ENCODE measurements at regions not wholly inside any gene's neighbourhood (a gene's known extent, or its start where the extent isn't known, plus 50 kb on each side); places are given as distances from the start of the nearest gene placed in this dataset.

DNA sequence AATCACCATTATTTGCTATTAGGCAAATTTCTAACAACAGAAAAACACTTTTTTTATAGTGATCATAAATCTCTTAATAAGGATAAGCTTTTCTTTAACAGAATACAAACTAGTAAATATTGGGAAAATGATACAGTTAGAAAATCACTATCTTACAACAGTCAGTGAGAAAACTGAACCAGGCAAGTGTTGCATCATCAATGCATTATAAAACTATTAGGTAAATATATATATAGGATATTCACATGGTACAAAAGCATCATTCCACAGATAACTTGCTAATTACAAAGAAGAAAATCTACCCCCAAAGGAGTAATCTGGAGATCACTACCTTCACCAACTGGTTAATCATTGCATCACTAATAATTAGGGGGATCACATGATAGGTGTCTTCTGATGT, 652.1 kb downstream of the HACE1 start:
- DNase-seq (ENCODE audit: low spot score): no peak

DNA sequence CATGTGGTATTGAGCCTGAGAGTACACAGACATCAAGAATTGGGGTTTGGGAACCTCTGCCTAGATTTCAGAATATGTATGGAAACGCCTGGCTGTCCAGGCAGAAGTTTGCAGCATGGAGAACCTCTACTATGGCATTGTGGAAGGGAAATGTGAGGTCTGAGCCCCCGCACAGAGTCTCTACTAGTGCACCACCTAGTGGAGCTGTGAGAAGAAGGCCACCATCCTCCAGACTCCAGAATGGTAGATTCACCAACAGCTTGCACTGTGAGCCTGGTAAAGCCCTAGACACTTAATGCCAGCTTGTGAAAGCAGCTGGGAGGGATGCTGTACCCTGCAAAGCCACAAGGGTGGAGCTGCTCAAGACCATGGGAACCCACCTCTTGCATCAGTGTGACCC, 658.2 kb downstream of the HACE1 start:
- no peak for DNase-seq (ENCODE audit: low spot score)

DNA sequence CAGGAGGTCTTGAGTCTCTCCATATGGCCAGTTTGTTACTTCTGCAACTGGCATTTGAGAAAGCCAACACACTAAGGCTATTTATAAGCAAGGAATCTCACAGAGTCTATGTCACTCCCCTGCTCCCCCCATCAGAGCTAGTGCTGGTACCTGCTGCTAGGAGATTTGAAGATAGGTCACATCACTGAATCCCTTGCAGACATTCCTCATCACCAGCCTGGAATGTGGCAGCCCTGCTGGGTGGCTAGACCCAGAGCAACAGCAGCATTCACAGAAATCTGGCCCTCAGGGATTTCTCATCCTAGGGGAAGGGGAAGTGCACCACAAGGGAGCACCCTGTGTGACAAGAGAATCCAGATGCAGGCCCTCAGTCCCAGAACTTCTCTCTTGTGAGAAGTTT, 672.1 kb downstream of the HACE1 start:
- DNase-seq (ENCODE audit: low spot score): no peak

DNA sequence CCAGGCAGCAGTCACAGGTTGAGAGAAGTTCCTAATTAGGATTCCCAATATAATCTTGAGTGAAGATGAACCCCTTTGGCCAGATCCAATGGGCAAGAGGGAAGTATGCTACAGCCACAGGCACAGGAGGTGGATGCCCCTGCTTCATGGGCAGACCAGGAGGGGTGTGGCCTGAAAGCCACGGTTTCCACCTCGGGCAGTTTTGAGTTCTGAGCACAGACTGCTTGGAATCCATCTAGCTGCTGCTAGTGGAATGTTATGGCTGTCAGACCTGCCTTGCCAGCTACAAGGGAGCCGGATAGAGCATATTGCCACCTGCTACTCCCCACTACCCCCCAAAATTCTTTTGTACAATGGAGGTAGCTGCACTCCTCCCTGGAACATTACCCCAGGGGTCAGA, 672.9 kb downstream of the HACE1 start:
- no peak for DNase-seq (ENCODE audit: low spot score)

GRCh38 chr6:104183816-104184435, 675.8 kb downstream of the HACE1 start:
- DNase-seq (ENCODE audit: low spot score): peak; percentile 39

DNA sequence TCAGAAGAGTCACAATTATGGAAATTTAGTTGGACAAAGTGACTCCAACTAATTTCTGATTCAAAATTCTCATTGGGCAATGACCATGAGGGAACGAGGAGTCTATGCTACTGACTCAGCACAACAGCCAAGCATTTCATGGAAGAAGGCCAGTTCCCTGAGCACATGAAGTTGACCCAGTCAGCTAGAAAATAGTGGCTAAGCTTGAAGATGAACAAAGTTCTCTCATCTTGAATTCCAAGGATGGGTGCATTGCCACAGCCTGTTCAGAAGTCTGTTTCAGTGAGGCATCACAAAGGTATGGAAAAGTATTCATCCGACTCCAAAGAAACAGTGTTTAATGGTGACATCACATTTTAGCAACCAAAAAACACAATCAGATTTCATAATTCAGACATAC, 676.9 kb downstream of the HACE1 start:
- peak; percentile 33 for DNase-seq (ENCODE audit: low spot score)

- no peak for DNase-seq (ENCODE audit: low spot score)
Observed at GRCh38 chr6:104173668-104174067, 686.1 kb downstream of the HACE1 start.

DNA sequence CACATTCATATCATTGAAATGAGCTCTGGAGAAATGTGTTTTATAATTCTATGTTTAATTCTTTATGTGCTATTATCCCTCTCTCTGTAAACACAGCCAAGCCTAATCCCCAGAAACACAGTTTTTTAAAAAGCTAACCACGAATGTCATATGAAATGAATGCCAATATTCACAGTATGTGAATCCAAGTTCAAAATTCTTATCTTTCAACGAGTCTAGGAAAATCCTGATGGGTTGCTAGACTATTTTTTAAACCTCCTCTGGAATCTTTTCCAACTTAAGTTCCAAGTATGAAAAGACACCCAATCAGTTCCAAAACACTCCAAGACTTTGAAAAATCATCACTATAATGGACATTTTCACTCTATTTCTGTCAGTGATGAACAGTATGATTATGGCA, 689.3 kb downstream of the HACE1 start:
- DNase-seq (ENCODE audit: low spot score): no peak

DNA sequence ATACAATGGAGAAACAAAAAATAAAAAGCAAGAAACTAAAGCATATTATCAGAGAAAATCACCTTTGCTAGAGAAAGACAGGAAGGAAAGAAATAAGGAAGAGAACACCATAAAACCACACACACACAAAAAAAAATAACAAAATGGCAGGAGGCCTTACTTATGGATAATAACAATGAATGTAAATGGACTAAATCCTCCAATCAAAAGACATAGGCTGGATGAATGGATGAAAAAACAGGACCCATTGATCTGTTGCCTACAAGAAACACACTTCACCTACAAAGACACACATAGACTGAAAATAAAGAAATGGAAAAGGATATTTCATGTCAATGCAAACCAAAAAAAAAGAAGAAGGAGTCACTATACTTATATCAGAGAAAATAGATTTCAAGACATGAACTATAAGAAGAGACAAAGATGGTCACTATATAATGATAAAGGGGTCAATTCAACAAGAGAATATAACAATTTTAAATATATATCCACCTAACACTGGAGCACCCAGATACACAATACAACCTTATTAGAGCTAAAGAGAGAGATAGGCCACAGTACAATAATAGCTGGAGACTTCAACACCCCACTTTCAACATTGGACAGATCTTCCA, 693.6 kb downstream of the HACE1 start:
- DNase-seq (ENCODE audit: low spot score): no peak

DNA sequence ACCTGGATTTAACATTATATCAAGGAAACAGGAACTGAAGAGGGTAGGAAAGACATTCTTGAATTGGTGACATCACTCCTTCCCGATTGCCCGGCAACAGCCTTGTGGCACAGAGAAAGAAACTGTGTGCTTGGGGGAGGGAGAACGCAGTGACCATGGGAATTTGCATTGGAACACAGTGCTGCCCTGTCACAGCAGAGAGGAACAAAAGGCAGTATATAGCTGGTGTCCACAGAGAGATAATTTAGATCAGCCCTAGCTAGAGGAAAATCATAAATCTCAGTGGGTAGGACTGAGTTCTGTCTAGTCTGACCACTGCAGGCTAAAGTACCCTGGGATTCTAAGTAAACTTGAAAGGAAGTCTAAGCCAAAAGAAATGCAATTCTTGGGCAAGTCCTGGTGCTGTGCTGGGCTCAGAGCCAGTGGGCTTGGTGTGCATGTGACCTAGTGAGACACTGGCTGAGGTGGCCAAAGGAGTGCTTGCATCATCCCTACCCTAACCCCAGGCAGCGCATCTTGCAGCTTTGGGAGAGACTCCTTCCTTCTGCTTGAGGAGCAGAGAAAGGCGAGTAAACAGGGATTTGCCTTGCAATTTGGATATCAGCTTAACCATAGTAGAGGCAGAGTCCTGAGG, 697.6 kb downstream of the HACE1 start:
- DNase-seq (ENCODE audit: low spot score): no peak

DNA sequence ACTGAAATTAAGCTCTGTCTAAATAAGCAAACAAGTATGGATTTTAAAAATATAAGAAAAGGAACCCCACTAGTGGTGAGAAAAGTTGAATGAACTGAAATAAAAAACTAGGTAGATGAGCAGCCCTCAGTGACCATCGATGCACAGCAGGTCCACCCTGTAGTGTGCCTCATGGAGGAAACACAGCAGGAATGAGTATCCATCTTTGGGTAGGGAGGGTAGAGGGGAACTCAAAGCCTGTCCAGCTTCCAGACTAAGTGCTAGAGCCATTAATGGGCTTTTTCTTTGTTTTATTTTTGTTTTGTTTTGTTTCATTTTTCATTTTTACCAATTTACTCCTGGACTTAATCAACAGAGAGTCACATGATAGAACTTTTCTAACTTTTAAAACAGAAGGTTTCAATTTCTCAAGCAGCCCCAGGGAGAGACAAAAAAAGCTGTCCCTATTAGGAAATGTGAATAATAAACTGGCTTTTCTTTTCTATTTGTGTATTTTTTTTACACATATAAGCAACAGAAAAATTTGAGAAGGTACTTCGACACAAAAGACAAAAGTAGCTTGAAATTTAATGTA, 700.6 kb downstream of the HACE1 start:
- DNase-seq (ENCODE audit: low spot score): no peak

DNA sequence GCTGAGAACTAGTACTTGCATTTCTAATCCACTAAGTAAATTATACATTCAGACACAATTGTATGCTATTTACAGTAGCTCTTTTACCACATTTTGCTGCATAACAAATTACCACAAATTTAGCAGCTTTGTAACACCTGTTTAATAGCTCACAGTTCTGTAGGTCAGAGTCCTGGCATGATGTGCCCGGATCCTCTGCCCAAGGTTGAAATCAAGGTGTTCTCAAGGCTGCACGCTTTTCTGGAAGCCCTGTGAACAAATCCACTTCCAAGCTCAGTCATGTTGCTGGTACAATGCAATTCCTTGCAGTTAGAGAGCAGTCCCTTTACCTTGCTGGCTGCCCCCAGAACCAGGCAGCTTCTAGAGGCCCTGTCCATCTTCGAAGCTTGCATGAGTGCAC, 716.0 kb downstream of the HACE1 start:
- no peak for DNase-seq (ENCODE audit: low spot score)

DNA sequence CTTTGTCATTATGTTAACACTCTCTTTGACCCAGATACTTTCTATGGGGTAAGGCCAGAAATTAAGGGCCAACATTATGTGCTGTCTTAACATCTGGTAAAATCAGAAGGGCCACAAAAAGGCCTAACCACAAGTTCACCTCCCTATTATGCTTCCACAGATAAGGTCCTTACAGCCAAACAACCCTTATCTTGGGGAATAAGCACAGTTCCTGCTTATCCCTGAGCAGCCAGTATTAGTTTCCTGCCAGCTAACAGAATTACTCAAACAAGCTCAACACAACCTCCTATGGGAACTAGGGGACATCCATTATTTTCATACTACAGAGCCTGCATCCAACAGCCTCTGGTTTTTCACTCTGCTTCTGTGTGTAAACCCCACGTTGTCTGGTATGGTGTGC, 724.8 kb downstream of the HACE1 start:
- DNase-seq (ENCODE audit: low spot score): no peak

DNA sequence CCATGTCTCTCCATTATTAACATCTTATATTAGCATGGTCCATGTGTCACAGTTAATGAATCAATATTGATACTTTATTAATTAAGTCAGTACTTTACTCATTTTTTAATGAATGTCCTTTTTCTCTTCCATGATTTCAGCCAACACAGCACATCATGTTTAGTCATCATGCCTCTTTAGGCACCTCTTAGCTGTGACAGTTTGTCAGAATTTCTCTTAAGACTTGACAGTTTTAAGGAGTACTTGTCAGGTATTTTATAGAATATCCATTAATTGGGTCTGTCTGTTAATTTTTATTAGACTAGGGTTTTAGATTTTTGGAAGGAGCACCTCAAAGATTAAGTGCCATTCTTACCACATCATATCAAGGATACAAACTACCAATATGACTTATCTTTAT, 729.4 kb downstream of the HACE1 start:
- DNase-seq (ENCODE audit: low spot score): peak; percentile 5

GRCh38 chr6:104126315-104127005, 733.3 kb downstream of the HACE1 start:
- DNase-seq (ENCODE audit: low spot score): no peak

- DNase-seq (ENCODE audit: low spot score): no peak
Observed at GRCh38 chr6:104123227-104123626, 736.5 kb downstream of the HACE1 start.

- DNase-seq (ENCODE audit: low spot score): no peak
Observed at GRCh38 chr6:104118274-104118673, 741.4 kb downstream of the HACE1 start.

GRCh38 chr6:104109806-104110205, 749.9 kb downstream of the HACE1 start:
- DNase-seq (ENCODE audit: low spot score): peak; percentile 18

DNA sequence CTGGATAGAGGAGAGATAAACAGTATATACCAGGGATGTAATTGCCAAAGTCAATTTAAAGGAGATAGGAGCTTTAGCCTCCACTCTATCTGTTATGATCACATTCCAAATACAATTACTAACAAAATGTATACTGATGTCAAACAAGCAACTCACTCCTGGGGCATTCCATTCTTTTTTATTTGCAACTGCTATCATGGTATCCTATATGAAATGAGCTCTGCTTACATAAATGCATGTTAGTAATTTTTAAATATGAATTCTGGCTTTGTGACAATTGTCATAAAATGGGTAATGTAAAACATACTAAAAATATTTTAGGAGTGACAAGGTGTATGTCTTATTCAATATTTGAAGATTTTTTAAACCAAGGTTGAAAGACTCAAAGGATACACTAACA, 751.1 kb downstream of the HACE1 start:
- DNase-seq (ENCODE audit: low spot score): no peak

GRCh38 chr6:104095661-104096416, 763.9 kb downstream of the HACE1 start:
- DNase-seq (ENCODE audit: low spot score): peak; percentile 9

- no peak for DNase-seq (ENCODE audit: low spot score)
Observed at GRCh38 chr6:104087765-104088164, 772.0 kb downstream of the HACE1 start.

- DNase-seq (ENCODE audit: low spot score): no peak
Observed at GRCh38 chr6:104068281-104068680, 791.4 kb downstream of the HACE1 start.
